Type B pancreatic cell (in vitro differentiated cells): ENCODE measurements at regions not wholly inside any gene's neighbourhood (a gene's known extent, or its start where the extent isn't known, plus 50 kb on each side); places are given as distances from the start of the nearest gene placed in this dataset.

ENCODE experiments used
- DNase-seq: peaks from one replicate; pipeline ENCODE4 v3.0.0; 2021; ENCODE audit warnings: mixed read lengths; ENCODE audit not compliant: unreplicated experiment; ENCODE audit errors: extremely low spot score
- H3K27ac Mint-ChIP-seq: 2 replicates; pipeline ENCODE4 v1.8.0; 2021; ENCODE audit warnings: mild to moderate bottlenecking, mixed read lengths
- H3K27me3 Mint-ChIP-seq: 2 replicates; pipeline ENCODE4 v1.8.0; 2021; ENCODE audit warnings: mixed read lengths
- H3K36me3 Mint-ChIP-seq: 2 replicates; pipeline ENCODE4 v1.8.0; 2021; ENCODE audit warnings: mixed read lengths
- H3K4me1 Mint-ChIP-seq: one replicate; pipeline ENCODE4 v1.8.0; 2021; ENCODE audit warnings: mixed read lengths; ENCODE audit not compliant: unreplicated experiment
- H3K4me3 Mint-ChIP-seq: 2 replicates; pipeline ENCODE4 v1.8.0; 2021; ENCODE audit warnings: mild to moderate bottlenecking, mixed read lengths
- H3K9me3 Mint-ChIP-seq: 2 replicates; pipeline ENCODE4 v1.8.0; 2021; ENCODE audit warnings: mixed read lengths
- CTCF ChIP-seq: fragments of 200-600 bp; sonication (generic); conservative IDR thresholded peaks from 2 replicates; pipeline ENCODE4 v1.5.0; 2021; ENCODE audit warnings: antibody characterized with exemption, mild to moderate bottlenecking

DNA sequence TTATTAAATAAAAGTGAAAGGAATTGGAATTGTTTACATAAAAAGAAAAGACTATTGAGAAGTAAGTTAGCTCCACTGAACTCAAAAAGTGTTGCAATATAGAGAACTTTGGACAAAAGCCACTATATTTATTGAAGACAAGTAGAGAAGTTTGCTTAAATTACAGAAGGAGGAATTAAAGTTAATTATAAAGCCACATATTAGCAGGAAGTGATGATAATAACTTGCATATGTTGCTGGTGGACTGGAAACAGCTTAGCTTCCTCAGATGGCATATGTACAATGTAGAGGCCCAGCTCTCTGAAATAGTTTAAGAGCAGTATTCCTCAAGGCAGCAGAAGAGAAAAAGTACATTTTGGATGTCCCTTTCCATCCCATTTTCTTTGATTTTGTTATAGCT, 400.7 kb downstream of the GATA3 start:
- no peak overlapping the region for H3K27ac Mint-ChIP-seq
- H3K4me3 Mint-ChIP-seq = no peak overlapping the region
- no peak for DNase-seq
- H3K4me1 Mint-ChIP-seq = peaks cover 5% of the 10 kb centered on the region
- H3K27me3 Mint-ChIP-seq = no peaks in the 10 kb centered on the region
- TF ChIP-seq CTCF = no peak
- H3K36me3 Mint-ChIP-seq = peaks cover 3% of the 10 kb centered on the region
- H3K9me3 Mint-ChIP-seq = no peaks in the 10 kb centered on the region

GRCh38 chr10:8456386-8456785, 401.9 kb downstream of the GATA3 start:
- Mint-ChIP-seq H3K36me3 (peaks cover 3% of the 10 kb centered on the region), H3K4me3 (no peak overlapping the region), H3K9me3 (no peaks in the 10 kb centered on the region), H3K27ac (no peak overlapping the region), H3K4me1 (peaks cover 5% of the 10 kb centered on the region), H3K27me3 (no peaks in the 10 kb centered on the region)
- DNase-seq = no peak
- no peak for TF ChIP-seq CTCF

- no peaks in the 10 kb centered on the region for H3K9me3 Mint-ChIP-seq
- peaks cover 3% of the 10 kb centered on the region for H3K27me3 Mint-ChIP-seq
- no peaks in the 10 kb centered on the region for H3K4me1 Mint-ChIP-seq
- H3K36me3 Mint-ChIP-seq = peaks cover 3% of the 10 kb centered on the region
- no peak for TF ChIP-seq CTCF
- no peak overlapping the region for H3K27ac Mint-ChIP-seq
- no peak for DNase-seq
- no peak overlapping the region for H3K4me3 Mint-ChIP-seq
Observed at GRCh38 chr10:8460626-8461025, 406.1 kb downstream of the GATA3 start.

DNA sequence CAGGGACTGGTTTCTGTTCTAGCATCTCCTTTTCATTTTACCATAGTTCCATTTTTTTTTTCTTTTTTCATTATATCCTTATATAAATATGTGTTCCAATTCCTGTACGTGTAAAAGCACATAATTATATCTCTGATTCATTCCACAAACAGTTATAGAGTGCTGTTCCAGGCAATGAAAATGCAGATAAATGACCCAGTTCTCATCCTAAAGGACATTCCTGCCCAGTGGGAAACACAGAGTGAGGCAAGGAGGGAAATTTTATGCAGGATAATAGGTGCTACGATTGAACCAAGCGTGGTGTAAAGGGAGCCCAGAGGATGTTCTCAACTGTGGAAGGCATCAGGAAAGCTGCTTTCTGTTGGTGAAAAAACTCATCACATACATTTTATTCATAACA, 408.1 kb downstream of the GATA3 start:
- H3K27ac Mint-ChIP-seq = no peak overlapping the region
- H3K4me1 Mint-ChIP-seq = no peaks in the 10 kb centered on the region
- no peaks in the 10 kb centered on the region for H3K9me3 Mint-ChIP-seq
- DNase-seq = no peak
- TF ChIP-seq CTCF = no peak
- peaks cover 3% of the 10 kb centered on the region for H3K27me3 Mint-ChIP-seq
- H3K36me3 Mint-ChIP-seq = no peaks in the 10 kb centered on the region
- no peak overlapping the region for H3K4me3 Mint-ChIP-seq

DNA sequence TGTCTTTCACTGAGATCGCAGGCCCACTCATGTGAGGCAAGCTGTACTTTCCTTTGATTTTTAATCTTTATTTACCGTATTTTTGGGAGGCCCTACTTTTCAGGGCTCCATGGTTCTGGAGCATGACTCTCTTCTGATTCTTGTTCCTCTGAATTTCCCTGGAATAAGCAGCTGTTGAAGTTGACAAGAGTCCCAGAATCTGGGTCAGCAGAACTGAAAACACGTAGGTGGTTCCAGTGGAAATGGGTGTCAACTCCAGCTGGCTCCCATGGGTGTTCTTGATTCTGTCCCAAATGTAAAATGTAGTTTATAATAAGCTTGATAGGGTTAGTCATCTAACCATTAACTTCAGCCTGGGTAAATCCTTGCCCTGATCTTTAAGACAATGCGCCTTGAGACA, 409.4 kb downstream of the GATA3 start:
- Mint-ChIP-seq H3K36me3 (no peaks in the 10 kb centered on the region), H3K9me3 (no peaks in the 10 kb centered on the region), H3K4me3 (no peak overlapping the region), H3K4me1 (no peaks in the 10 kb centered on the region), H3K27ac (no peak overlapping the region), H3K27me3 (peaks cover 3% of the 10 kb centered on the region)
- no peak for TF ChIP-seq CTCF
- DNase-seq = no peak

DNA sequence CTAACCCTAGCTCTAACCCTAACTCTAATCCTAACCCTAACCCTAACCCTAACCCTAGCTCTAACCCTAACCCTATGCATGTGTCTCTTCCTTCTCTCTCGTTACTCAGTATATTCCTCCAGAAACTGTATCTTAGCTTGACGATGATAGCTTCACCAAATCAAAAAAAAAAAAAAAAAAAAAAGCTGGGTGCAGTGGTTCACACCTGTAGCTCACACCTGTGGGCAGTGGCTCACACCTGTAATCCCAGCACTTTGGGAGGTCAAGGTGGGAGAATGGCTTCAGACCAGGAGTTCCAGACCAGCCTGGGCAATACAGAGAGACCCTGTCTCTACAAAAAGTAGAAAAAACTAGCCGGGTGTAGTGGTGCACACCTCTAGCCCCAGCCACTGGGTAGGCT, 414.0 kb downstream of the GATA3 start:
- peaks cover 3% of the 10 kb centered on the region for H3K27me3 Mint-ChIP-seq
- no peaks in the 10 kb centered on the region for H3K9me3 Mint-ChIP-seq
- DNase-seq = no peak
- H3K4me3 Mint-ChIP-seq = no peak overlapping the region
- TF ChIP-seq CTCF = no peak
- H3K4me1 Mint-ChIP-seq = no peaks in the 10 kb centered on the region
- no peak overlapping the region for H3K27ac Mint-ChIP-seq
- no peaks in the 10 kb centered on the region for H3K36me3 Mint-ChIP-seq
